G401.6 (cell line): ENCODE measurements at regions not wholly inside any gene's neighbourhood (a gene's known extent, or its start where the extent isn't known, plus 50 kb on each side); places are given as distances from the start of the nearest gene placed in this dataset.

Experiments
- FAIRE-seq: peaks from 2 replicates; lab custom pipeline; 2012; peaks lifted over from hg19 to GRCh38; lab: Jason Lieb, UNC

DNA sequence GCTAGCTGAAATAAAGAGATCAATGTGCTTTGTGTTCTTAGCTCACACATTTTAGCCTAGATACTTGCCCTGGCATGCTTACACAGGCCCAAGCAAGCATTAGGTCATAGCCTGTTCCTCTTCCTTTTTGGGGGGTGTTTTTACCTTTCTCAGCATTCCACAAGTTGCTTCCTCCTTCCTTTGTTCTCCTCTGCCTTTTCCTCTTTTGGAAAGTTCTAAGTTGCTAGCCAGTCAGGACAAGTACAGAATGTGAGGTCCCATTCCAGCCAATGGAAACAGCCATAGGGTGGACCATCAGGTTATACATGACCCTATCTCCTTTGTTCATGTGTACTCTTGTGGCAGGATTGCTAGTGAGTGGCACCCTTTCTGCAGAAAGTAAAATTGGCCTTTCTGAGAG lies 154.9 kb downstream of the RASSF9 start:
- no peak for FAIRE-seq

DNA sequence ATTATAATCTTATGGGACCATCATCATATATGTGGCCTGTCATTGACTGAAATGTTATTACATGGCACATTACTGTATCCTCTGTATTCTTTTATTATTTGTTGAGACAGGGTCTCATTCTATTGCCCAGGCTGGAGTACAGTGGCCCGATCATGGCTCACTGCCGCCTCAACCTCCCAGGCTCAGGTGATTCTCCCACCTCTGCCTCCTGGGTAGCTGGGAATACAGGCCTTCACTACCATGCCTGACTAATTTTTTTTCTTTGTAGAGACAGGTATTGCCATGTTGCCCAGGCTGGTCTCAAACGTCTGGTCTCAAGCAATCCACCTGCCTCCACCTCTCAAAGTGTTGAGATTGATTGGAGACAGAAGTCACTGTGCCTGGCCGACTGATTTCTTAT lies 153.2 kb downstream of the RASSF9 start:
- no peak for FAIRE-seq

DNA sequence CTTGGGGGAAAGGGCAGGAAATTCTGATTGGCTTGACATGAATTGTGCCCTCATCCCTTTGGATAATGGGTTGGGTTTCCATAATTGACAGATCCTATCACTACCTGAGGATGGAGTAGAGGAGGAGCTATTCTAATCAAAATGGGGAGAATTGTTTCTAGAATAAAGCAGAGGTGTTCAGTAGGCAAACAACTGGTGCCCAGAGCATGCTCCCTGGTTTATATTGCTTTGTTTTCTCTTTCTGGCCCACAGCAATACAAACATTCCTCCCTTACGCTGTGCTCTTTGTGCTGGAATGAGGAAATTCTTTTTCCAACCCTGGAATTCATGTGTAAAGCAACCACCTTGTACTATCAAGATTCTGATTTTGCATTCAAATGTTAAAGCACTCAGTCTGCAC lies 147.4 kb downstream of the RASSF9 start:
- no peak for FAIRE-seq

DNA sequence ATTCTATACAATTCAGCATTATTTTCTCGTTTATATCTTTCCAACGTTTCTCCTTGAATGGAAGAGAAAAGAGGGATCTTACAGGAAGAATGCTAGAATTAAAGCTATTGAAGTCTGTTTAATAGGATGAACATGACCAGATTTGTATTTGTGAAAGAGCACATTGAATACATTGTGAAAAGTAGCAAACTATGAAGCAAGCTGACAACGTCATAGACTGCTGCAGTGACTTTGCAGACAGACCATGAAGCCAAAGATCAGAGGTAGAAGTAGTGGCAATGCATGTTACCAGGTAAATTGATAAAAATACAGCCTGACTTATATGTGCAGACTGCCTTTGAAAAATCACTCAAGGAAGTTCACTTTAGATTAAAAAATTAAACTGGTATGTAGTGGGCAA lies 146.1 kb downstream of the RASSF9 start:
- no peak for FAIRE-seq

DNA sequence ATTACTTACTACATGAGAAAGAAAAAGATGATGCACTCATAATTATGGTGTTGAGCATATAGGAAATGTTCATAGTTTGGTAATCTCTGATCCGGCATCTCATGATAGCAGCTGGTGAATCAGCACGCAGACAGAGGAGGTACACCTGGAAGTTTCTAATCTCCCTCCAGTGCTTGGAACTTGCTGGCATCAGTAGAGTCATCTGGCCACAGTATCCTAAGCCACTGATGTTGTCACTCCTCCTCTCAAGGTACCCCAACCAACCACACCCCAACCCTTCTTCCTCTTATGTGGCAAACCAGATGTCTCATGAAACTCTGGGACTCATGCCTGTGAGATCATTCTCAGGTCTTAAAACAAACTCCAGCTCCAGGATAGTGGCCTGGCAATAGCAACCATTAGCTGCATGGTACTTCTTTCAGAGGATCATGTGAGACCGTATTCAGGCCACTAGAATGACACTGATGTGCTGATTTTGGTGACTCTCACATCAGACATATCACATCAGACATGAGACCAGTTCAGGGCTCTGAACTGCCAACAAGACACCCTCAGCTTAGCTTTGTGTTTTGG lies 143.0 kb downstream of the RASSF9 start:
- no peak for FAIRE-seq

DNA sequence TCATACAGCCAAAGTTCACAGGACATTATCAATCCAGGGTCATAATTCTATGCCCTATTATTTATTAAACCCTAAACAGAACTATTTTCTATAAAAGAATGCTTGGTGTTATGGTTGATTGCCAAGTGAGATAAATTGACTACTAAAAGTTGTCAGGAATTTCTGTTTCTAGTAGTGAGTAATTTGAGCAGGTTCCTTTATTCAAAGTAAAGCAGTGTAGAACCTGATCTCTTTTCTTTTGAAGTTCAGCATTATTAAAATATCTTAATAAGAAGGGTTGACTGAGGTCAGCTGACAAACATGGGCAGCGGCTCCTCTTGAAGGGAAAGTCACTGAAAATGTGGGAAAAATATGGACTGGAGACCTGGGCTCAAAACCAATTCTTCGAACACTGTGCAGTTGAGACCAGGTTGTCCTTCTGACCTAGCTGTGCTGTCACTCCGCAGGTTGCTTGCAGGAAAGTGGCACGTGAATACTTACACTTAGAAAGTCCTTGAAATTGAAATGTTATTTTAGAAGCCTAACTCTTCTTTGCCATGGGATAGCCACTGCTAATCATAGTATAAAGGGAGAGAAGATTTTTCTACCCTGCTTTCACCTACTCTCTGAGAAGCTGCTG lies 141.0 kb downstream of the RASSF9 start:
- no peak for FAIRE-seq

DNA sequence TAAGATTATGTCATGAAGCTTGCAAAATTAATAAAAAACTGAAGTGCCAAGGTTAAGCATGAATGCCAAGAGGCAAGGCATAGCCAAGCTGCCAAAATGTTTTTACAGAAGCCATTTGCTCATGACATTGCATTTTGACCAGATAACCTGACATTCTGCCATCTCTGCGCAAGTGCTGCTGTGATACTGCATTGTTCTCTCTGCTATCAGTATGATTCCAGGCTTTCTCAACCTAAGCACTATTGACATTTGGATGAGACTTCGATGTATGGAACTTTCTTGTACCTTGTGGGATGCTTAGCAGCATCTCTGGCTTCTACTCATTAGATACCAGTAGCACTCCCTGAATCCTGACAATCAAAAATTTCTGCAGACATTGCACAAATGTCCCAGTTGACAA lies 139.2 kb downstream of the RASSF9 start:
- FAIRE-seq: no peak

DNA sequence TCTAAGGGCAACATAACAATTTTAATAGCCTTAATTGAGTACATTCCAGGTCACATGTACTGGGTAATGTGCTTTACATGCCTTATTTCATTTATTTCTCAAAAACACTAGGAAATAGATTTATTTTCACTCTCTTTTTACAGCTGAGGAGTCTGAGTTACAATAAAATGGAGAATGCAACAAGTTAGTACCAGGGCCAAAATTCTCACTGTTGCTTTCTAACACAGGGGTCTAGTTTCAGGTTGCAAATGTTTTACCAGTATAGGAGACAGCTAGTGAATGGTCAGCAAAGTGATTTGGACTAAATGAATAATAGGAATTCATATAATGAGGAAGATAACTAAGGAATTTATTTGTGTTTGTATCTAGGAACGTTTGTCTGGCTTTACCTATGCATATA lies 137.3 kb downstream of the RASSF9 start:
- FAIRE-seq: no peak

DNA sequence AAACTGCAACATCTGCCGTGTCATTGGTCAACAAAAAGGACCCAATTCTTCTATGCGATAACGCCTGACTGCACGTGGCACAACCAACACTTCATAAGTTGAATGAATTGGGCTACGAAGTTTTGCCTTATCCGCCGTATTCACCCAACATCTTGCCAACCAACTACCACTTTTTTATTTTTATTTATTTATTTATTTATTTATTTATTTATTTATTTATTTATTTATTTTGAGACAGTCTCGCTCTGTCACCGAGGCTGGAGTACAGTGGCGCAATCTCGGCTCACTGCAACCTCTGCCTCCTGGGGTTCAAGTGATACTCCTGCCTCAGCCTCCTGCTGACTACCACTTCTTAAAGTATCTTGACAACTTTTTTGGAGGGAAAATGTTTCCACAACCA lies 127.4 kb downstream of the RASSF9 start:
- FAIRE-seq: no peak

DNA sequence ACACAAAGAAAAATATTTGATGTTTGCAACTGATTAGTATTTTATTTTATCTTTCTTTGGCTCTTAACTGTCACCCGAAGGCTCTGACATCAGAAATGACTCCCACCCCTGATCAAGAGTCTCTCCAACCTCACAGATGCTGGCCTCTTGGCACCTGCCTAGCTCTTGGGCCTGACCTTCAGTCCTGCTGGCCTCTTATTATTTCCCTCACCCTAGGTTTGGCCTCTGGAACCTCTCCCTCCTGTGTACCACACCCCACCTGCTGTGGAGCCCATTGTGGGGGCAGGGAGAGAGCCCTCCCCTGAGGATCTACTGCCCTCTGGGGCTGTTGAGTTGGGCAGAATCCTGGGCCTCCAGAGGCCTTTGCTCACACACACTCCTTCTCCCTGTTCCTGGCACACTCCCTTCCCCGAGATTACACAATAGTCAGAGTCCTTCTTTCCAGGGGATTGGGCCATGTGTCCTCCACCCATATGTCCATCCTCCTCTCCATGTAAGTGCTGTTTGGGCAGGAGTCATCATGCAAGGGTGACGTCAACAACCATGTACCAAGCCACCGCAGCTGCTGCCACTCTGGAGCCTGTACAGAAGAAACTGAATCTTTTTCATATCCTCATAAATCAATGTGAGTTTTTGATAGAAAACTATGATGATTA lies 124.3 kb downstream of the RASSF9 start:
- FAIRE-seq: no peak

DNA sequence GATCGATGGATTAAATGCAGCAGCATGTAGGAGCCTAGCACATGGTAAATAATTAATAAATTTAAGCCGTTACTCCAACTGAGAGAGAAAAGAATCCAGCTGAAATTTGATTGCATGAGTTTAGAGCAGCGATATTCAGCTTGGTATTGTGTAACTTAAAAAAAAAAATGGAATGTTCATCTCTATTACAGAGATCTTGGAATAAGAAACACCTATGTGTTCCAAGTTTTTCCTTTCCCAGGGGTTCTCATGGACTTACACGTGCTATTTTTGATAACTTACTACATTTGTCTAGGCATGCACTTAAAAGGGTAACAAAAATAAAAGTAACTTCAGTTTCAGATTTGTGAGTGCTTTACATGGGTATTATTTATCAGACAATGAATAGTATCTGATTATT lies 122.8 kb downstream of the RASSF9 start:
- no peak for FAIRE-seq

DNA sequence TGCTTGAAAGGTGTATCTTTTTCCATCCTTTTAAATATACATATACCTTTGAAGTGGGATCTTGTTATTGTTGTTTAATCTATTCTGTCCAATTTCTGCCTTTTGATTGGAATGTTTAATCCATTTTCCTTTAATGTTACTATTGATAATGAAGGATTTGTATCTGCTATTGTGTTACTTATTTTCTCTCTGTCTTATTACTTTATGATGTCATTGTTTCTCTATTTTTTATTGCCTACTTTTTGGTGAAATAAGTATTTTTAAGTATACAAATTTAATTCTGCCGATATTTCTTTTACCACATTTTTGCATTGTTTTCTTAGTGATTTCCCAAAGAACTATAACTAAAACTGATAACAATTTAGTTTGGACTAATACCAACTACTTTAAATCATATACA lies 121.8 kb downstream of the RASSF9 start:
- FAIRE-seq: no peak

DNA sequence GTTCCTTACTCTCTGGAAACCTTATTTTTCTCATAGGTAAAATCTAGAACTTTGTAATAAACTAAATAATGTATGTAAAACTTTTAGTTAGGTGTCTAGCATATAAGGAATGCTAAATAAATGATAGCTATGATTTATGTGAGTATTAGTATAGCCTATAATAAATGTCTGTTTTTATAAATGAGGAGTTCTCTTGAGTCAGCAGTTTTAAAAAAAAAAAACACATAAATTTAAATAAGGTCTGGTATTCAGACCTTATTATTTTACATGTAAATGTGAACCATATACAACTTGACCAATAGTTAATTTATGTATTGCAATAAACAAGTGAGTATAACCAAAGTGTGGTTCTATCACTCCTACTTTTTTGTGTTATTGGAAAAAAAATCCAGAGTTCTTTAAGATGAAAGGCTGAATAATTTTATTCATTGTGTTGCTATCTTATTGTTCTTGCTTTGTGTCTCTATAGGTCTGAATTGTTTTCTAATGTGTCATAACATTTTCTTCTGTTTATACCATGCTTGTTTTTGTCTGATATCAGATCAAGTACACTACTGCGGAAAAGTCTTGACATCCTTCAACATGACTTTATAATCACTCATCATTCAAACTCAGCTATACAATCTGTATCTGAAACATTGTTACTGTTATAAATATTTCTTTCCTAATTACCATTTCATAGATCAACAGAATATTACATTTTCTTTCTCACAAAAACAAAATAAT lies 115.7 kb downstream of the RASSF9 start:
- no peak for FAIRE-seq

DNA sequence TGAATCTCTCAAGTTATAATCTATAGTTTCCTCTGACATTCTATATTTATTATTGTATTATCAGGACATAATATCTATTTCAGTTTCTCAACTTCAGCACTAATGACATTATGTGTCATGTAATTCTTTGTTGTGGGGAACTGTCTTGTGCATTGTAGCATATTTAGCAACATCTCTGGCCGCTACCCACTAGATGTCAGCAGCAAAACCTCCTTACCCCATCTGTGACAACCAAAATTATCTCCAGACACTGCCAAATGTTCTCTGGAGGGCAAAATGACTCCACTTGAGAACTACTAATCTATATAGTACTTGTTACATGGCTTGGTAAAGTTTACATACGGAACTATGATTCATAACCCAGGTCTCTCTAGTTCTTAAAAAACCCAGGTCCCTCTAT lies 110.2 kb downstream of the RASSF9 start:
- no peak for FAIRE-seq

DNA sequence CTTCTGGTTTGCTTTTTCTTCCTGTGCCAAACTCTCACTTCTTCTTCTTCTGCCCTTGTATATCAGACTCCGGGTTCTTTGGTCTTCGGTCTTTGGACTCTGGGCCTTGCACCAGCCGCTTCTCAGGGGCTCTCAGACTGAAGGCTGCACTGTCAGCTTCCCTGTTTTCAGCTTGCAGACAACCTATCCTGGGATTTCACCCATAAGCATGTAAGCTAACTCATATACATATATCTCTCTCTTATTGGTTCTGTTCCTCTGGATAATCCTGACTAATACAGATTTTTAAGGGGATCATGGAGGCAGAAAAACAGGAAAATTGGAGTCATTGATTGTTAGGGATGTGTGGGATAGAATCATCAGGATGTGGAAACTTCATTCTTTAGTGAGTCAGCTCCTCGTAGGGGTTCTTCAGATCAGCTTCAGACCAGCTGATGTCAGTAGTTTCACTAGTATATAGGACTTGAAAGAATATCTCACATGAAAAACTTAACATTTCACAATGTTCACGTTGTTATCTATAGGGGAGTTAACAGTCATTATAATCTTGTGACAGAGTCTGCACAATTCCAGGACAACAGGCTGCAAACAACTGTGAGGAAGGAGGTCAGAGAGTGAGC lies 102.9 kb downstream of the RASSF9 start:
- FAIRE-seq: no peak

DNA sequence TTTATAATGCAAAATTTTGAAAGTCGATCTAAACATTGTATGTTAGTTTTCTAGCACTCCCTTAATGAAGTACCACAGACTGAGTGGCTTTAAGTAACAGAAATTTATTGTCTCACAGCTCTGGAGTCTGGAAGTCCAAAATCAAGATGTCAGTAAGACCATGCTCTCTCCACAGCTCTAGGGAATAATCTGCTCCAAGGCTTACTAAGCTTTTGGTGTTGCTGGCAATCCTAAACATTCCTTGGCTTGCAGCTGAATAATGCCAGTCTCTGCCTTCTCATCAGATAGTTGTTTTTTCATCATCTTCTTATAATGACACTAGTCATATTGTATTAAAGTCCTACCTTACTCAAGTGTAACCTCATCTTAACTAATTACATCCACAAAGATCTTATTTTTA lies 102.2 kb downstream of the RASSF9 start:
- no peak for FAIRE-seq

DNA sequence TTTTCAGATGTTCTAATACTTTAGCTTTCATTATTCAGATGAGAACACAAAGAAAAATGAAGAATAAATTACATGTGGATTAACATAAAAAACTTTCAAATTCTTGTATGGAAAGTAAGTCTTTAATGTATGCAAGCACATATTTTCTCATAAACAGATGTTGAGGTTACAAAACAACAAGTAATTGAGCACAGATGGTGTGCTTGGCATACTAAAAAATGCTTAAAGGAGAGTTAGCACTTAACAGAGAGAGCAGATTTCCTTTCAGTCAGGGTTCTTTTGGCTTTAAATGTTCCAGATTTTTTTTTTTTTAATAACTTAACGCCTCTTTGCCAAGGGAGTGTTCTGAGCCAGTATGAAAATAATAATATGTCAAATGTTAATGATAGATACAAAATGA lies 96.0 kb downstream of the RASSF9 start:
- FAIRE-seq: no peak

DNA sequence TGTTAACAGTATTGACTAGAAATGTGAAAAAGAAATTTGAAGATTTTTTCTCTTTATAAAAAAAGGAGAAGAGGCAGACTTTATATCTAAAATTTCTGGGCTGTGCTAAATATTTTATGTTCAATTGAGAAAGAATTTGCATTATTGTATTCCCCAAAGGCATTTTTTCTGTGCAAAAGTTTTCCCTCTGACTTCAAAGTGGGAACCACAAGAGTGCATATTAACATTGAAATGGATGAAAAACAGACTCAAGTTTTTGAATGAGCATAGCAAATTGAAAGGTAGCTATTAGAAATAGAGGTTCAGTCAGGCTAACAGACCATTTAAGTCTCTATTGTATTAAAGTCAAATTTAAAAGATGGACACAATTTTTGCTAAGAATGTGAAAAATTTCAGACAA lies 95.2 kb downstream of the RASSF9 start:
- FAIRE-seq: no peak

DNA sequence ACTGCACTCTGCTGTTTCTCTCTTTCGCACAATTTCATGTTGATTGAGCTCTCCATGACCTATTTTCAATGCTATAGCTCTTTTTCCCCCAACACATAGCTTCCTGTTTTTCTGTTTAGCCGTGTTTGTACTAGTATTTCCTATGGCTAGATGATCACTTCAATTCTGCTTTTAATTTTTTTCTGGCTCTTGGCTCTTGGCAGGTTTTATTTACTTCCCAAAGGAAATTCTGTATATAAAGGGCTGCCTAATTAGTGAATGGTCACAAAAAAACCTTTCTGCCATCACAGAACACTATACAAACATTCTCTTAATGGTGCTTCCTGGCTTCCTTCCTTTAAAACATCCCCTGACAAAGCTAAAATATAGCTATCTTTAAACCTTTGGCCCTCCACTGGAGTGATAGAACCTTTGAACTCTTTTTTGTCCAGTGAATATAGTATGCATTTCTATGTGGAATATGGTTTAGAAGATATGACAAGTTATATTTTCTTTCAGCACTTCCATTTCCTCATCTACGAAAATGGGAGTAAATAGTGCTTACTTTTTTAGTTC lies 88.2 kb downstream of the RASSF9 start:
- FAIRE-seq: no peak
